NCI-H82 treated with DMSO at 0.1 percent for 48 hours (cell line): ENCODE measurements at regions not wholly inside any gene's neighbourhood (a gene's known extent, or its start where the extent isn't known, plus 50 kb on each side); places are given as distances from the start of the nearest gene placed in this dataset.
"Not testable (repeated sequence)": the region's sequence is repeated elsewhere in the genome, so short reads cannot be mapped to it uniquely, and the experiment has no call there.

Experiments used
- DNase-seq: peaks from one replicate; lab custom pipeline; 2025; ENCODE audit not compliant: unreplicated experiment; lab: John Stamatoyannopoulos, UW

DNA sequence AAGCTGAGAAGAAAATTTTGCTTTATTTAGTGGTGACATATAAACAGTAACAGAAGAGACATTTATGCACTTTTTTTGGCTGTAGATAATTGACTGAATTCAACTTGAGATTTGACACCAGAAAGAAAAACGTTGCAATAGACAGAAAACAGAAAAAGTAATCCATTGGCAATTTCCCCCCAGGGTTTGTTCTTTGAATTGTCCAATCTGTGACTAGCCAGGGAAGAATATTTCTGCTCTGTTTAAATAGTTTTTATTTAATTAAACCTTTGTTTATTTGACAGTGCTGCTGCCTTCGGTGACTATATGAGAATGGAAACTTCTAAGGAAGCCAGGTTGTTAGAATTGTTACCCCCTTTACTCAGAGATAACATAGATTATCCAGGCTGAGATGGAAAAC, 210.6 kb downstream of the DEPDC1B start:
- DNase-seq = no peak

DNA sequence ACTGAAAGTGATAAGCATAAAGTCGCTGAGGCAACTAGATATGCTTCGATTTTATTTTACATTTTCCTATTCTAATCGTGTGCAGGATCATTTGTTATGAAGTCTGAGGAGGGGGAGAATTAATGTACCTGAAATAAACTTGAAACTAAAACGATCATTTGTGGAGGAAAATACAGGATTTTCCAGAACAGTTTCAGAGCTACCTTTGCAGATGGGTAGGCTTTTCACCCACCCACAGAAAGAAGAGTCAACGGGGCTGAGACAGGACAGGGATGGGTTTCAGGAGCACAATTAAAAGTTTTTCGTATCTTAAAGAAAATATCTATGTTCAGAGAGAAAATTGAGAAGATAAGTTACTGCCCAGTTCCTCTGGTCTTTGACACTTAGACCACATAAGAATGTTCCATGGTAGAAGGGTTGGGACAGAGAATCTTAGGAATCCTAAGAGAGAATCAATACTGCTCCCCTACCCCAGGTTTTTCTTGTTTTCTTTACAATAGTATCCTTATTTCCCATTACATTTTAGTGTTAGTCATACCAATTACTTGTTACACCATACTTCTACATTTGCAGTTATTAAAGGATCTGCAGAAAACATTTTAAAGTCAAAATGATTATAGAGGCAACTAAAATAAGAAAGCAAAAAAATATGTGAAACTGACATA, 211.4 kb downstream of the DEPDC1B start:
- DNase-seq = no peak

DNA sequence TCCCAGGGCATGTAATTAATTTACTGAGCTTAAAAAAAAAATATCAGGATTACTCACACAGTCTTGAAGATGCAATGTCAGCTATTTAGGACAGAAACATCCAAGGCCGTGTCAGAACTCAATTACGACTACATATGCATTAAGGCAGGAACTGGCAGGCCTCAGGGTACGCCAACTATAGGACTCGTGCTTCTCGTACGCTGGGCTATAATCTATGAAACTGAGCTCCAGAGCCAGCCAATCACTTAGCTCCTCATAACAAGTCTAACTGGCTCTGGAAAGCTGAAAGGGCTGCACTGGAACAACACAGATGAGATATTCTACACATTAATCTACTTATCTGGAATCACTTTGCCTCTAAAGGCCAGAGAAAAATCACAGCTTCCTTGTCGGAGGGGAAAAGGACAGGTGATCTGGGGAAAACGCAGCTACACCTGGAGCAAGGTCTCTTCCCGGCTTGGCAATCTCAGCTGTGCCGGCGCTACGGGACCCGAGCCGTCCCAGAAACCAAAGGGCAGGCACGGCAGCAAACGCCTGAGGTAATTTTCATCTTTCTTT, 212.0 kb downstream of the DEPDC1B start:
- DNase-seq = peak; percentile 33

DNA sequence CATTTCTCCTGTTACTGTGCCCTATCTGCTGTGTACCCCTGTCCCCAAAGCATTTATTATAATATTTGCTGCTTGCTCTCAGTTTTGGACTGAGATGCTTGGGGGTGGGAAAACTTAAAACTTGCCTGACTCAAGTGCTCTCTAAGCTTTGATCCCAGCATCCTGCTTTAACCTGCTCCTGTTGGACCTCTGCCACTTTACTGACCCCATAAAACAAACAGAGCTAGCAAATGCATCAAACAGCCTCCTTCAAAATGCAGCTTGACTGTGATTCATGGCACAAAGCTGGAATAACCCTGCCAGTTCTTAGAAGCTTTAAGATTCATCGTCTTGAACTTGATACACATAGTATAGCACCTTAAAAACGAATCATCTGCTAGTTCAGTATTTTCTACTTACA, 212.5 kb downstream of the DEPDC1B start:
- no peak for DNase-seq

DNA sequence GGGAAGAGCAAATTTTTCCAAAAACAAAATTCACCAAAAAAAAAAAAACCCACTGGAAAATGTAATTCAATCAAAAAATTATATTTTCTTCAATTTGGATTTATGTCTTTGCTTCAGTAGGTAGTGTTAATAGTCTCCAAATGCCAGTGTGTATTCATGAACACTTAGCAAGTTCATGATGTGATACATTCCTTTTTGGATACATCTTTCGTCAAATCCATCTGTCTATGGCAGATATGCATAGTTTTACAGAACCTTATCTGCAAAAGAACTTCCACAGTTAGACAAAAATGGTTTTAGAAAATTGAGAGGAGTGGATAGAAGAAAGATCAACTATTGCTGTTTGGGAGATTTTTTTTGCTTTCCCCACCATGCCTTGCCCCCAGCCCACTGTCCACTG, 214.6 kb downstream of the DEPDC1B start:
- no peak for DNase-seq

DNA sequence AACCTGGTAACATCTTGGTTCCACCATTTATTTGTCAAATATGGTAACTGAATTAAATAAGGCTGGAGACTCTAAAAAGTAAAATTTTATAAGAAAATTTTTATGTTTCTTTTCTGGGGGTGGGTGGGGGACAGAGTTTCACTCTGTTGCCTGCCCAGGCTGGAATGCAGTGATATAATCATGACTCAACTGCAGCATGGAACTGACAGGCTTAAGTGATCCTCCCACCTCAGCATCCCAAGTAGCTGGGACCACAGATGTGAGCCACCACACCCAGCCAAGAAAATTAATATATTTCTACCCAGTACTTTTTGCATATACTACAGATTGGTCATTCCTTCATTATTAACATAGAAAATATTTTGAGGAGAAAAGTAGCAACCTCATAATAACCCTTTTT, 216.9 kb downstream of the DEPDC1B start:
- no peak for DNase-seq

DNA sequence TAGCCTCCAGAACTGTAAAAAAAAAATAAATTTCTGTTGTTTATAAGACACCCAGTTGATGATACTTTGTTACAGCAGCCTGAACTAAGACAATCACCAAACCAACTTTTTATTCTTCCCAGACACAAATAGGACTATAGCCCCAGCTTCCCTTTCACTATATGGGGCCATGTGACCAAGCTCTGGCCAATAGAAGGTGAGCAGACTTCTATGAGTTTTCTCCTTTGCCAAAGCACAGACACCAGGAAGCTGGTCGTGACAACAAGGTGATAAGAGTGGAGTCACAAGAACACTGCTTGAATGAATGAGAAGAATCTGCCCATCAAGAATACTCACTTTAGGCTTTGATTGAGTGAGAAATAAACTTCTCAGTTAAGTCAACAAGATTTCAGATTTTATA, 217.7 kb downstream of the DEPDC1B start:
- DNase-seq = no peak

DNA sequence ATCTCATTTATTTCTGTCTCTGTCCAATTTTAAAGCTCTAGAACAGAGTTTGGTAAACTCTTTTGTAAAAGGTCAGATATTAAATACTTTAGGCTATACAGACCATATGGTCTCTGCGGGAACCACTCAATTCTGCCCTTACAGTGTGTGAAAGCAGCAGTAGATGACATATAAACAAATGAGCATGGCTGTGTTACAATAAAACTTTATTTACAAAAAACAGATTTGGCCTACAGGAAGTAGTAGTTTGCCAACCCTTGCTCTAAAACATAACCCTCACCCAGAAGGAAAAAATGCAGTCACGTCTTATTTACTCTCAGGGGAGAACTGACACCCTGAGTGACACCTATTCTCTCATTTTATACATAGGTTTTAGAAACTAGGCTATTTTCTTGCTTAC, 220.4 kb downstream of the DEPDC1B start:
- no peak for DNase-seq

DNA sequence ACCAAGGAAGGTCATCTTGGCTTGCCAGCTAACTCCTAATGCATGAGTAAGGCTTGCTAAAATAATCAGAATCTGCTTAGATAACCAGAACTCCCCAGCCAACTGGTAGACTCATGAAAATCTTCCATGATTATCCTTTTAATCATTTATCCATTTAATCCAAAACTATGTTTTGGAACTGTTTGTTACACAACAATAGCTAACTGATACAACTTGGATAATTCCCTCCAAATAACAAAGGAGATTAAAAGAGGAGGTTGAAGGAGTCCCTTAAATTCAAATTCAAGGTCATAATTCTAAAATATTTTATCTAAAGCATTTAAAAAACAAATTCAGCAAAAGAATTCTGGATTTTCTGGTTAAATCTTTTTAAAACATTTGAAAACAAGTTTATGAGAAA, 222.1 kb downstream of the DEPDC1B start:
- DNase-seq = no peak

DNA sequence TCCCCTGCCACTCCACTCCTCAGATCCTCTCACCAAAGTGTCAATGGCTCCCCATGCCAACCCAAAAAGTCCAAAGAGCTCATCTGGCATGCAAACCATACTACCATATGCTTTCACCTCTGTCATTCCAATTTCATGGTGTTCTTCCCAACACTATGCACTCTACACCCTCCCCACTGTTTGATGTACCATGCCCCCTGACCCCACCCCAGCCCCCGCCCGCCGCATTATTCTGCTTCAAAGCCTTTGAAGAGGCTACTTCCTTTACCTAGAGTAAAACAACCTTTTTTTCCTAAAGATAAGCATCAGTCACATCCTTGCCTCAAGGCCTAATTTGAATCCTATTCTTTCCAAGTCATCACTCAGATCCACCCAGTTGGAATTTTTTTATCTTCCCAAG, 226.3 kb downstream of the DEPDC1B start:
- no peak for DNase-seq

DNA sequence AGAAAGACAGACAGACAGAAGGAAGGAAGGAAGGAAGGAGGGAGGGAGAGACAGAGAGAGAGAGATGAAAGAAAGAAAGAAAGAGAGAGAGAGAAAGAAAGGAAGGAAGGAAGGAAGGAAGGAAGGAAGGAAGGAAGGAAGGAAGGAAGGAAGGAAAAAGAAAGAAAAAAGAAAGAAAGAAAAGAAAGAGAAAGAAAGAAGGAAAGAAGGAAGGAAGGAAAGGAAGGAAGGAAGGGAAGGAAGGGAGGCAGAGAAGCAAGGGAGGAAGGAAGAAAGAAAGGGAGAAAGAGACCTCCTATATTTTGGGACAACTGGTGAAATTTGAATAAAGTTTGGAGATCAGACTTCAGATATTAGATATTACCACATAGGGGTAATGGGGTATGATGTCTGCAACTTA, 226.9 kb downstream of the DEPDC1B start:
- not testable (repeated sequence) for DNase-seq

DNA sequence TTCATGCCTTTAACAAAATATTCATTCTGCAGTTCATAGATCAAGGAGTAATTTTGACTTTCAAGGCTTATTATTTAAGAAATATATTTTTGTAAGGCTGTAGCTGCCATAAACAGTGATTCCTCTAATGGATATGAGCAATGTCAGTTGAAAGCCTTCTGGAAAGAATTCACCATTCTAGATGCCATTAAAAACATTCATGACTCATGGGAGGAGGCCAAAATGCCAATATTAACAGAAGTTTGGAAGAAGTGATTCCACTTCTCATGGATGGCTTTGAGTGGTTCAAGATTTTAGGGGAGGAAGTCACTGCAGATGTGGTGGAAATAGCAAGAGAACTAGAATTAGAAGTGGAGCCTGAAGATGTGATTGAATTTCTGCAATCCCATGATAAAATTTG, 229.1 kb downstream of the DEPDC1B start:
- DNase-seq = no peak

DNA sequence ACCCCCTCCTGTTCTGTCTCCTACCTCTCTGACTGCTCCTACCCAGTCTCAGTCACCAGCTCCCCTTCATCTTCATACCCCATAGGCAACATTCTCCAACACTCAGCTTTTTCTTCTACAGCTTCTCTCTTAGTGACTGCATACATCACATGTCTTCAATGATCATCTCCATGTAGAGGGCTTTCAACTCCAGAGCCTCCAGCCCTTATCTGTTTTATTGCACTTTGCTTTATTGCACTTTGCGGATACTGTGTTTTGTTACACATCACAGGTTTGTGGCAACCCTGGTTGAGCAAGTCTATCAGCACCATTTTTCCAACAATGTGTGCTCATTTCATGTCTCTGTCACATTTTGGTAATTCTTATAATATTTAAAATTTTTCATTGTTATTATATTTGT, 230.7 kb downstream of the DEPDC1B start:
- DNase-seq = no peak

DNA sequence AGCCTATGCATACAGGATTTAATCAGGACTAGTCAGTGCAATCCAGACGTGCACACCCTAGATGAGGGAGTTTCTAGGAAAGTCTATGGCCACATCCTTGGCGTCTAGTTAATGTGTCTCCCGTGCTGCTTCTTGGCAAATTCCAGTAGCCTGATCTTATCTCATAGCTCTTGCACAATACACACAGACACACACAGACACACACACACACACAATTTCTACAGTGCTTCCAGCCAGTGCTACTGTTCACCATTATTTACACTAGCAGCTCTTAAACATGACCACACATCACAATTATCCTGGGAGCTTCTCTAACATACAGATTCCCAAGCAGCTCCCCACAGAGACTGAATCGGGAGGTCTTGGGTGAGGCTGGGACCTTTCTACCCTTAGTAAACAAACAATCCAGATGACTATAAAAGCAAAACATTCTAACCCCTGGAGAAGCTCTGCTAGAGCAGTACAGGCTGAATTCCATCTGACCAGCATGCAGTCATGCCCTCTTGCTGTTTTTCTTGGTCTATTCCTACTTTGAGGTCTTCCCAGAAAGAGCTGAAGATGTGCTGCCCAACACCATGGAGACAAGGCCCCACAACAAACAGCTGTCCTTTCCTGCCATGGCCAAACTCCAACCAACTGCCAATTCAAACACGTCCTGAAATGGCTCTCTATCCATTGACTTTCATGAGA, 236.6 kb downstream of the DEPDC1B start:
- no peak for DNase-seq

DNA sequence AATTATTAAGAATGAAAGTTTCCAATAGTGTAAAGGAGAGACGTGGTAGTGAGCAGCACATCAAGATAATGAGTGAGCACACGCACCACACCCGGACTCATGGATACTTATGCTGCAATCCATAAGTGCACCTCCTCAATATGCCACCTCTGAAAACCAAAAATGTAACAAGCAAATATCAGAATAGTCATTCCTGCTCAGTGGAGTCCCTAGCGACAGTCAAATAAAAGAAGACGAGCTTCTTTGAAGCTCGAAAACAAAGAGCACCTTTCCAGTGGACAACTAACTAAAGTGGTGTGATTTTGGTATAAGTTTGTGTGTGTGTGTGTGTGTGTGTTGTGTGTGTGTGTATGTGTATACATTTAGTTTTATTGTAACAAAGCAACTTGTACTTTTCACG, 241.3 kb downstream of the DEPDC1B start:
- no peak for DNase-seq

DNA sequence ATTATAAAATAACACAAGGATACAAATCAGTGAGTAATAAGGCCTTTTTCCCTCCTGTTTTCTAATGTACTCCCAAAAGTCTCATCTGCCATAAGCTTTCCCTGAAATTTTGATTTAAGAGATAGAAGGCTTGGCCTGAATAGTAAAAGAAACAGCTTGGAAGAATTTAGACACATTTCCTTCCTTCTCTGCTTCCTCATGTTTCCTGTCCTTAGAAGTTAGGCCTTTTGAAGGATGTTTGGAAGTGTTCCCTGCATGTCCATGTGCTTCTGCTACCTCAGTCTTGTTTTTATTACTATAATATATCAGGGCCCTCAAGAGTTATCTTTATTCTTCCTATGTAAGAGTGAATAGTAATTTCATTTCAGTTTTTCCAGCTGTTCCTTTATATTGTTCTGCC, 242.7 kb downstream of the DEPDC1B start:
- DNase-seq = no peak

DNA sequence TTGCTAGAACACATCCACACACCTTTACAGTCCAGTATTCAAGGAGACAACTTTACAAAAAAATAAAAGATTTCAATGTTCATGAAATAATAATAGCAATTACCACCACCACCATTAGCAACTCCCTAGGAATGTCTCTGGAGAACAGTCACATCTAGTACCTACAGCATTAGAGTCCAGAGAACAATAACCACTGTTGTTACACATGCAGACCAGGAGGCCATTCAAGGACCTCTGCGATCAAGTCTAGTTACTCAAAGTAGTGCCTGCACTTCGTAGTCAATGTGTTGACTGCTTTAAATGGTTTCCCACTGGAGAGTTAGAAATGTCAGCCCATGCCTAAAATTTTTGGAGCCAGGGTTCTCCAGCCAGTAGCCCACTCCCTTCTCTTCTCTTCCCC, 244.4 kb downstream of the DEPDC1B start:
- no peak for DNase-seq

DNA sequence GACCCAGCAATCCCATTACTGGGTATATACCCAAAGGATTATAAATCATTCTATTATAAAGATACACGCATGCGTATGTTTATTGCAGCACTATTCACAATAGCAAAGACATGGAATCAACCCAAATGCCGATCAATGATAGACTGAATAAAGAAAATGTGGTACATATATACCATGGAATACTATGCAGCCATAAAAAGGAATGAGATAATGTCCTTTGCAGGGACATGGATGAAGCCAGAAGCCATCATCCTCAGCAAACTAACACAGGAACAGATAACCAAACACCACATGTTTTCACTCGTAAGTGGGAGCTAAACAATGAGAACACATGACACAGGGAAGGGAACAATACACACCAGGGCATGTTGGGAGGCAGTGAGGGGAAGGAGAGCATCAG, 245.7 kb downstream of the DEPDC1B start:
- not testable (repeated sequence) for DNase-seq

DNA sequence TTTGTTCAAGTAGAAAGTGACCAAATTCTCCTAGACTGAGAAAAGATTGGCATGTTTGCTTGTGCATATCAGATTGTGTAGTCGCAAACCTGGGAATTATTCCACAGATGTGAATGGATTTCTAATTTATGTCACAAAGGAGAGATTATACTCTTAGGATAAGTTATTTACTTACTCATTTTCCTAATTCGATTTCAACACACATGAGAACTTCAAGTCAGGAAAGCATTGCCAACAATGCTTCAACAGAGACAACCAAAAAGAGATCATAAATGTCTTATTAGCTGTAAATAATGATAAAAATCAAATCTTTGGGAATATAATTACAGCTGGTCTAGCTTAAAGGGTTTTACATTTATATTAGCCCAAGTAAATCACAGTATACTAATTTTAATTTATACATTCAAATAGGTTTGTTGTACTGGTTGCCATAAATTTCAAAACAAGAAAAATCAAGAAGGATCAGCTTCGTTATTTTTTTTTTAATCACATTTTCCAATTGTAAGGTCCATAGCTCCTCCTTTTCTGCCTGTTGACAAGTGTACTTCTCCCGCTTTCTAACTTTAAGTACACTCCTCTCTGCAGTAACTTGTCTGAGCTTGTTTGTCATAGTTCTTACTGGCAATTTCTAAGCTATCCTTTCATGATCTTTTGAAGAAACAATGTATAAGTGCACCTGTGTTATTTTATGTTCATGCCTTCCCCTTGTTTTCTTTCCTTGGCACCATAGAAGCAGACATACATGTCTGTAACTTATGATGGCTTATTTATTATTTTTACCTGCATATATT, 246.6 kb downstream of the DEPDC1B start:
- no peak for DNase-seq

DNA sequence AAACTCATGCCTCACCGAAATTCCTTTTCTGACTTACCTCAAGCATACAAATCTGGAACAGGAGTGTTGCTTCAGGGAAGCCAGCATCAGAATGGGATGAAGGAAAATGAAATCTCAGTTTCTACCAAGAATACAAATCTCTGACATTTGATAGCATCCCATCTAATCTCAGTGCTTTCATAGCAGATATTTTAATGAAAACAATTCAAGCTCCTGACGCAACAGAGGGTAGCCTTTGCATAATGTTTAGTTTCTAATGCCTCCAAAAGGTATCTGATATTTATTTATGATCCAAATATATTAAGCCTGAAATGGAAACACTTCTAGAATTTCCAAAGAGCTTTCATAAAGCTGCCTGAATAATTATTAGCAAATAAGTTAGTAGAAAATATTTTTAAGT, 251.4 kb downstream of the DEPDC1B start:
- DNase-seq = no peak

DNA sequence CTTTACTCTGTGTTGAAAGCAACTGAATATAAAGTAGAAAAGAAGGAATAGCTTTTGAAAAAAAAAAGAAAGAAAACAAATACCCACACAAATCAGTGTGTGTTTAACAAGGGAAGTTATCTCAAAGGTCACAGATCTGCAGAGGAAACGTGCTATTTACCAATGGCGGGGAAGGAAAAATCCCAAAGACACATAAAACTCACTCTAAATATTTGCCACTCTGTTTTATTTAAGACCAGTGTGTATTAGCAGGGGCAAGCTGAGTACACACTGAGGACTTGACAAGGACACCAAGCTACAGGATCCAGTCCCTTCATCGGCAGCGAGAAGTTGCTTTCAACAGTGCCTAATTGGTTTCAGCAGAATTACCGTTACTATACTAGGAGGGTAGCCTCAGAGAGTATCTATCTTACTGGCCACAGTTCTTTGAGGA, 252.5 kb downstream of the DEPDC1B start:
- no peak for DNase-seq

DNA sequence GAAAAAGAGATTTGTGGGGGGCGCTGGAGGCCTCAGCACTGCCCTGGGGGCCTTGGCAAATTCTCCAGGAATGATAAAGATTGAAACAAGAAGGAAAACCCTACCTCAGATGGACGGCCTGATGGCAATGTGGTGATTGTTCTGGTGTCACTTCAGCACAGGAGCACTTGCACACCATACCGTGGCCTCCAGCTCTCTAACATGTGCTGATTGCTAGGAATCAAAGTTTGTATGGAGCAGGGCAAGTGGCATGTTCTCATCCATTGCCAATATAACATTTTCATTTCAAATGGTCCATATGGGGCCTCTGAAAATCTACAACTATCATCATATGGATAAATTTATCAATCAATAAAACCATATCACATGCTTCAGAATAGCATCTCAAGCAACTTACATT, 253.0 kb downstream of the DEPDC1B start:
- DNase-seq = no peak
